ENCODE measurements at regions not wholly inside any gene's neighbourhood (a gene's known extent, or its start where the extent isn't known, plus 50 kb on each side); places are given as distances from the start of the nearest gene placed in this dataset.

DNA sequence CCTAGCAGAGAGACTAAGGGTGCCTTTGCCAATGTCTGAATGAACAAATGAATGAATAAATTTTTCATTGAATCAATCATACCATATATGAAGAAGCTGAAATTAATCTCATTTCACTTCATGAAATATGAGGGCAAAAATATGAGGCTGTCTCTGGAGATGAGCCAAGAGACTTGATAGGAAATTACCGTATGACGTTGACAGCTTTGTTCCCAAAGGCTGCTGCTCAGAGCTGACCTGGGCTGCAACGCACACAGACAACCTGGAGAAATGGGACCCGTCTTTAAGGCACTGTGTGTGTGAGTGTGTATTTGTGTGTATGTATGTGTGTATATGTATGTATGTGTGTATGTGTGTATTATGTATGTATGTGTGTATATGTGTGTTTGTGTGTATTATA, 226.1 kb downstream of the IRX2 start:
- DNase-seq = no peak

DNA sequence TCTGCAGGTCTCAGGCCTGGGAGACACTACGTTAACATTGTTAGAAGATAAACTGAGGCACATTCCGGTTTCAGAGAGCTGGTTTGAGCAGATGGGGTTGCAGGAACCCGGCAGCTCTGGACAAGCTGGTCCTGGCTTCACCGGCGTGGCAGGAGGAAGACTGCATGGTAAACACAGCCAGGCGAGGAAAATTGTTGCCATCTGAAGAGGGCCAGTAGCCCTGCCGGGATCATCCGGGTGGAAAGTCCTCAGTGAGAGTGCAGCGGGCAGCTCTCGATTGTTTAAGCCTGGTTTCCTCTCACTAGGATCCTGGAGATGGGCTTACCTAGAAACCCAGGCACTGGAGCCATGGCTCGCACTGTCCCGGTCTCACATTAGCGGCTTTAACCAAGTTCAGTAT, 226.9 kb downstream of the IRX2 start:
- DNase-seq = no peak

DNA sequence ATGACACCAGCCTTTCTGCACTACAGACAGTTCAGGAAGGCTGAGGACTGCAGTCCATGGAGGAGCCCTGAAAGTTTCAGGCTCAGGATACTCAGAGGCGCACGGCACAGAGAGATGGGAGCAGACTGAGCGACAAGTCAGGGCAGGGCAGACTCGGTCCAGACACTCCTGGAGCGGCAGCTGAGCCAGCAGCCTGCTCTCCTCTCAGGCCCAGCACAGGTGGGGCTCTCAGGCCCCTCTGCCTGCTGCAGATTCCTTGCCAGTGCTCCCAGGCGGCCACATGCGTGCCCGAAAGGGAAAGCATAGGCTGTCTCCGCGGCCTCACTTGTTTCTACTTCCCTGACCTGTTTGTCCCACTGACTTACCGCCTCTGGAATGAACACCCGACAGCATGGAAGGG, 228.3 kb downstream of the IRX2 start:
- DNase-seq = no peak

DNA sequence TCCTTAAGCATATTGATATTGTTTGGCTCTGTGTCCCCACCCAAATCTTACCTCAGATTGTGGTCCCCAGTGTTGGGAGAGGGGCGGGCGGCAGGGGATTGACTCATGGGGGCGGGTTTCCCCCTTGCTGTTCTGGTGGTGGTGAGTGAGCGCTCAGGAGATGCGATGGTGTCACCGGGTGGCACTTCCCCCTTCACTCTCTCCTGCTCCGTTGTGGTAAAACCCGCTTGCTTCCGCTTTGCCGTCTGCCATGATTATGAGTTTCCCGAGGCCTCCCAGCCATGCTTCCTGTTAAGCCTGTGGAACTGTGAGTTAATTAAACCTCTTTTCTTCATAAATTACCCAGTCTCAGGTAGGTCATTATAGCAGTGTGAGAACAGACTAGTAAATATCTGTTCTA, 229.1 kb downstream of the IRX2 start:
- no peak for DNase-seq

DNA sequence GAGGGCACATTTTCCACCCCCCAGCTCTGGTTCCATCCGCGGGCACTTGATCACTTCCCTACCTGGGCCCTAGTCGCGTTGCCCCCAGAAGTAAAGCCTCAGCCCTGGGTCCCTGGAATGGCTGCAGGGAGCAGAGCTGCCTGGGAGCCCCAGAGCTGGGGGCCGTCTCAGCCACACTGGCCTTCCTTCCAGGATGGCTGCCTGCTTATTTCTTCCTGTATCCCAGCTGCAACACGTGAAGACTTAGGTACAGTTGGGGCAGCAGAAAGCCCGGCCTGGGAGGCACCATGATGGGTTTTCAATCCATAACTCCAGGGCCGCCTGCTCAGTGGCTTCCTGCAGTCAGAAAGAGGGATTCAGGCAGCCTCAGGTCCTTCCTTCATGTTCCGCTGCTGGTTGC, 232.3 kb downstream of the IRX2 start:
- no peak for DNase-seq

DNA sequence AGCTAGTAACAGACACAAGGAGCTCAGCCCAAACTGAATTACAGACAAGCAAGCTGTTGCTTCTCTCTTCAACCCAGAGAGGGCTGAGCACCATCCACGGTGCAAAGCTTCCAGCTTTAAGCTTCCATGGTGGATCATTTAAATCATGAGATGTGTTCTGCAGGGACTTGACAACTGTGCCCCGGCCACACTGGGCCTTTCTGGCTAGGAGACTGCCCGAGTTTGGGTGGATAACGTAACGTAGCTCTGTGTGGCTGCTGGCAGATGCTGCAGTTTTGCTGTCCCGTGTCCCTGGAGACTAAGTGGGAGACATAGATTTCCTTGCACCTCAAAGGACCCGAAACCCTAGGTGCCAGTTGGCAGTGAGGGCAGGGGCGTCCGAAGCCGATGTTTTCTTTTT, 234.0 kb downstream of the IRX2 start:
- no peak for DNase-seq

DNA sequence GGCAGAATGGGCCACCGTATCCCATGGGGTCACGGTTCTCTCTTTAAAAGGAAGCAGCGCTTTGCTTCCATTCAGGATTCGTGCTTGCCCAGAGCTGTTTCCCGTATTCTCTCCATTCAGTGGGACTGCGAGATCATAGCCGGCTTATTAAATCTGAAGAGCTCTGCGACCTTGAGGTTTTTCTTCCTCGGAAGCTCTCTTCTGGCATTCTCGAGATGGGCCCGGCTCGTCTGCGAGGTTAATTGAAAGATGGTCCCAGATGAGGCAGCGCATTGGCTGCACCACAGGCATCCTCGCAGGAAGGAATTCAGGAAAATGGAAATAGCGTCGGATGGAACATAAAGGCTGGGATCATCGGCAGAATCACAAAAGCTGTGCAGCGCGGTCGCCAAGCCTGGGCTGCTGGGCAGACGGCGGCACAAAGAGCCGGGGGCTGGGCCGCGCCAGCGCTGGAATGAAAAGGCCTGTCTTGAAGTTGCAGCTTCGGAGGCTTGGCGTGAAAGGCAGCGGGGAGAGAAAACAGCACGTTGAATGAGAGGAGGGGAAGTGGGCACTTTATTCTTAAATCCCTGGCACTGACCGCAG, 236.2 kb downstream of the IRX2 start:
- no peak for DNase-seq

DNA sequence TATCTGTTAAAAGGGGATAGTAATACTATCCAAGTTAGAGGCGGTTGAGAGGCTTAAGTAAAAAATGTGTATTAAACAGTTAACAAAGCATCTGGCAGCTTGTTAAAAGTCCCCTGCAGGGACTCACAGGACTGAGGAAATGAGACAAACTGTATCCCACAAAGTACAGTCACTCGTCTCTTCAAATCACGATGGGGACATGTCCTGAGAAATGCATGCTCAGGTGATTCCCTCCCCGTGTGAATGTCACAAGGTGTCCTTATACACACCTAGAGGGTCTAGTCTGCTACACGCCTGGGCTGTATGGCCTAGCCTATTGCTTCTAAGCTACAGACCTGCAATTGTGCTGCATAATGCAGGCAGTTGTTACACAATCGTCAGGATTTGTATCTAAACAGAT, 237.0 kb downstream of the IRX2 start:
- DNase-seq = no peak

DNA sequence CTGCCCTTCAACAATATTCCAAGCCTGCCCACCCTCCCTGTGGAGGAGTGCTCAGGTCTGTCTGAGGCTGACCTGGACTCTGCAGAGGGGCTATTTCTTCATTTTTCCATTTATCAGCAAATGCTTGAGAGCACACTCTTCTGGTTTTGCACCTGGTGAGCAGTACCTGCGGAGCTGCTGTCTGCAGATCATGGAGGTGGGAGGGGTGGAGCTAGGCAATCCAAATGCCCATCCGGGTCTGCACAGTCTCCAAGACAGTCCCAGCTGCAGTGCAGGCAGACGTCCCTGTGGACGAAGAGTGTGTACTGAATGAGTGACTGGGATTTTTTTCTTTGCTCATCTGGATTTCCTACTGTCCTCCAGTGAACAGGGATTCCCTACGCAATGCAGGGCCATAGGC, 239.8 kb downstream of the IRX2 start:
- DNase-seq = no peak

DNA sequence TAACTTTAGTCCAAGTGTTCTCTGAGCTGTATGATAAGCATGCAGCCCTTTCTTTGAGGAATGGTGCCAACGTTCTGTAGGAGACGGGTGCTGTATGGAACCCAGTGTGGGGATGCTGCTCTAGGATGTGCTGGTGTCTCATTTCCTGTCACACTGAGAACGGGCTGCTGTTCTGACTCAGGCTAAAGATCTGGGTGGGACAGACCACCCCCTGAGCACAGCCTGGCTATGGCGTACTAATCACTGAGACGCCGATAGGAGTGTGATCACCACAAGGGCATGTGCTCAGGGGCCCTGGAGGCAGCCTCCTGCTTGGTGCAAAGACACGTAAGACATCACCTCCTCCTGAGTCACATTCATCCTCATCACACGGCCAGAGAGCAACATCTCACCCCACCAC, 240.4 kb downstream of the IRX2 start:
- no peak for DNase-seq

DNA sequence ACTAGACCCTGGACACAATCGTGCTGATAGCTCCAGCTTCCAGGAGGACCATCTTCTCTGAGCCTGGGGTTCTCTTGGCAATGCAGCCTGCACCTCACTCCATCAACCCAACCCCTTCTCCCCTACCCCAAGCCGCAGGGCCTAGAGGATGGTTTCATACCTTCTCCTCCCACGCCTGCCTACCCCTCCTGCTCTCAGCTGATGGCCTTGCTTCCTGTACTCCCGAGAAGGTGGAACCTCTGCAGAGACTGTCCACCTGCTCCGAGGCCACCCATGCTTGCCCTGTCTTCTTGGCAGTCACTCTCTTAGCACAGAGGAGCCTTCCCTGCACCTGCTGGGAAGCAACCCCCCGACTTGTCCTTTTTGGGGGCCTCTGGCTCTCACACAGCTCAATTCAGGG, 241.9 kb downstream of the IRX2 start:
- no peak for DNase-seq

DNA sequence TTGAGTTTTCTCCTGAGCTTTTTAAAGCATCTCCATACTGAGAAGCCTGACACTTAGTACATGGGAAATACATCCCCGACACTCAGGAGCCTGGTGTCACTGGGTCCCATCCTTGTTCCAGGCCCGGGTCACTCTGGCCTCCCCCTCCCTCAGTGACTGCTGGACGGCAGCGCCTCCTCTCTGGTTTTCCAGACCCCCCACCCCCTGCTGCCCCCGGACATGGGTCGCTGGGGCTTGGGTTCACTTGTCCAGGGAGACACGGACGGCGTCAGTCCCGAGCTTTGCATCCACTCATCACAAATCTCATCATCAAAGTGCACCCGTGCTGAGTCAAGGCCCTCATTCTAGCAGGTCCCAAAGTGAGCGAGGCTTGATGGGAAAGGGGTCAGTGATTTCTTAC, 243.0 kb downstream of the IRX2 start:
- no peak for DNase-seq

DNA sequence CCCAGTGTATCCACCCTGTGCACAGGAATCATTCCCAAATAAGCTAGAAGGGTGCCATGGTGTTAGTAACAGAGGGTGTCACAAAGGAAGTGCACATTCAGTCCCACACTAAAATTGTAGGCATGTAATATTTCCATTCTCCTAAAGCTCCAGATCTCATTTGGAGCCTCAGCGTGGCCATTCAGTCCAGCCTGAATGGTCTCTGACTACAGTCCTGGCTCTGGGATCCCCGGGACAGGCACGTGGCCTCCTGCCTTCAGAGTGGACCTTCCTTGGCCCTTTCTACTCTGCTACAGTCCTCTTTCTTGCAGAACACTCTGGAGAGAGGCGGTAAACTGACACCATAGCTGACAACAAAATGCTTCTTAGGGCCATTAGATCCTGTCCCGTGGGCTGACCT, 243.9 kb downstream of the IRX2 start:
- DNase-seq = no peak

DNA sequence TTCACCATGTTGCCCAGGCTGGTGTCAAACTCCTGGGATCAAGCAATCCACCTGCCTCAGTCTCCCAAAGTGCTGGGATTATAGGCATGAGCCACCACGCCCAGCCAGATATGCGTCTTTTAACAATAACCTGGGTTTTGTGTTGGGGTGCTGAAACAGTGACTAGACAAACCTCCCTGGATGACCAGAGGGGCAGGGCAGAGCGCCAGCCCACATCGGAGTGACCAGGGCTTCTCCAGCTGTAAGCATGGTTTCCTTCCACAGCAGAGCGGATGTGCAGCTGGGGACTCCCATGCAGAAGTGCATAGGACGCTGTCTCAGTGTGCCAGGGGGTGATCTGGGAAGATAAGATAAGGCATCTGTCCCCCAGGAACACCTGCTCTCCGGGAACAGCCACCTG, 244.9 kb downstream of the IRX2 start:
- DNase-seq = no peak

DNA sequence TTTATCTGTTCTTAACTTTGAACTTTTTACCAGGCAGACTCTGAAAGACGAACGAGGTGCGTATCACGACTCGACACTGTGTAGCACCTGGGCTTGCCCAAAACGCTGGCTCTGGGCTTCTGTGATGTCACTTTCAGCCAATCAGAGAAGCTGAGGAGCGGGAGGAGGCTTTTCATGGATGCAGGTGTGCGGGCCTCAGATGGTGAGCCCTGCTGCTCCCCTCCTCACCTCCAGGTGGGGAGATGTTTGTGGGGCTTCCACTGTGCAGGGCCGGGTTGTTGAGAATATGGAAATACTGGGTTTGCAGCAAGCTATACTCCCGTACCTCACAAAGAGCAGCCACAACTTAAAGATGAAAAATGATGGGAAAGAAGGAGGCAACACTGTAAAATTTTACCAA, 246.3 kb downstream of the IRX2 start:
- DNase-seq = no peak

DNA sequence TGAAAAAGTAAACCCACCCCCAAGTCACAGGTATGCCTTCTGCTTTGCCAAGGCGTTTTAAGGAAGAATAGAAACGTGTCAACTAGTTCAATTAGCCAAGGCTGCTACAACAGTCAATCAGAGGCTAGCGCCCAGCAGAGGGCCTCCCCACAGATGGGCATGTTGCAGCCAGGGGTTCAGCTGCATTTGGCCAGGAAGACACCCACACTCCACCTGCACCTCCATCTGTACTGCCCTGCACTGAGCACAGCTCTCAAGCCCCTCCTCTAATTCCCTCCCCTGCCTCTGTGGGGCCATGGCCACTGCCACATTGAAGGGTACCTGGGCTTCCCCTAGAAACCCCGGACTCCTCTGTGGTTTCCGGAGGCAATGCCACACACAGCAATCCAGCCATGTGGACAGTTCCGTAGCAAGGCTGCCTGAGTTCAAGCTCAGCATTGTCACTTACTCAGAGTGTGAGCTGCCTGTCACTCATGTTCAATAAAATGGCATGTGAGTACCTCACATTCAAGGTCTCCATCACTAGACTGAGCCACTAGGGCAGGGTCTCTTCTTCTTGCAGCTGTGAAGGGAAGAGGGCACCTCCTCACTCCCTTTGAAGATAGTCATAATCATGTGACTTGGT, 248.4 kb downstream of the IRX2 start:
- no peak for DNase-seq

DNA sequence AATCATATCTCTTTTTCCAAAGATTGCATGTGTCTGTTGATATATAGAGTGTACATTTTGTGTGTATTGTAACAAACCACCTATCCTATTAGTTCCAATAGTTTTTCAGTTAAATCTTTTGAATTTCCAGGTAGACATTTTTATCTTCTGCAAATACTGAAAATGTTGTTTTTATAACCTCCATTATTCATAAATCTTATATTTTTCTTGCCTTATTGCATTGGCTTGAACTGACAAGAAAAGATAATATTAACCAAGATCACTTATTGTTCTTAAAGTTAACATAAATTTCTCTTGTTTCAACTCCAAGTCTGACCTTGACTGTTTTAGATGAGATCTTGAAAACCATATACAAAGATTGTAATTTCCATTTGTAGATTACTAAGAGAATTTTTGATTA, 251.6 kb downstream of the IRX2 start:
- no peak for DNase-seq

DNA sequence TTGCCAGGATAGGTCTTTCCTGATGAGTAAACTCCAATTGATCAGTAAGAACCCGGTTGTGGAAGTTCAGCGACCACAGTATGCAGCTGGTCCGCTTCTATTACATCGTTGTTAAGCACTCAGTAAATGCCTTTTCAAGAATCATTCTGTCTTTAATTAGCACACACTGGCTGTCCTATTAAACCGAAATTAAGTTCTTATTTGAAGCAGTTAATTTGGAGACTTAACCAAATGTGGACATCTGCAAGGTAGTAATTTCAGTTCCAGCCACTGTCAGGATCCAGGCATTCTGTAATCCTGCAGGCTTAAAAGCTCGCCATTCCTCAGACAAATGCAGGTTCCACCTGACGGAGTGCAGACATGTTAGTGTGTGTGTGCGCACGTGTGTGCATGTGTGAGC, 254.6 kb downstream of the IRX2 start:
- no peak for DNase-seq

DNA sequence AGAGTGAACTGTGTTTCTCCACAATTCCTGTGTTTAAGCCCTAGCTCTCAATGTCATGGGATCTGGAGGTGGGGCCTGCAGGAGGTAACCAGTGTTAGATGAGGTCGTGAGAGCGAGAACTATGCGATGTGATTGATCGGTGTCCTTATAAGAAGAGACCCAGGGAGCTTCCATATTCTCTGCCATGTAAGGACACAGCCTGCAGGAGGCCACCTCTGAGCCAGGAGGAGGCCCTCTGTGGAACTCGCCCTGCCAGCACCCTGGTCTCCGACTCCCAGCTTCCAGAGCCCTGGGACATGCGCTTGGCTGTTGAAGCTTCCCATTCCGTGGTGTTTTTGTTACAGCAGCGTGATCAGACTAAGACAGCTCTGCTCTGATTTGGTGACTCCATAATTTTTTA, 255.4 kb downstream of the IRX2 start:
- DNase-seq = no peak

DNA sequence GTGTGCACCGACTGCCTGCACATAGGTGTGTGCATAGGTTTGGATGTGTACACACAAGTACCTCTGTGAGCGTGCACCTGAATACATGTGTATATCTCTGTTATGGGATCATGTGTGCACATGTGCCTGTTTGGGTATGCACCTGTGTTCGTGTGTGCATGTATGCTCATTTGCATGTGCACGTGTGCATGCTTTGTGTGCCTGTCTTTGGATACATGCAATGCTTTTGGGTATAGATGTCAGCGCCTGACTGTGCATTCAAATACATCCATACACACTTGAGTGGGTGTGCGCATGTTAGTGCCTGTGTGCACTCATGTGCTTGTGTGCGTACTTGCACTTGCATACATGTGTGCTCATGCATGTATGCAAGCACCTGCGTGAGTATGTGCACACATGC, 258.1 kb downstream of the IRX2 start:
- no peak for DNase-seq

DNA sequence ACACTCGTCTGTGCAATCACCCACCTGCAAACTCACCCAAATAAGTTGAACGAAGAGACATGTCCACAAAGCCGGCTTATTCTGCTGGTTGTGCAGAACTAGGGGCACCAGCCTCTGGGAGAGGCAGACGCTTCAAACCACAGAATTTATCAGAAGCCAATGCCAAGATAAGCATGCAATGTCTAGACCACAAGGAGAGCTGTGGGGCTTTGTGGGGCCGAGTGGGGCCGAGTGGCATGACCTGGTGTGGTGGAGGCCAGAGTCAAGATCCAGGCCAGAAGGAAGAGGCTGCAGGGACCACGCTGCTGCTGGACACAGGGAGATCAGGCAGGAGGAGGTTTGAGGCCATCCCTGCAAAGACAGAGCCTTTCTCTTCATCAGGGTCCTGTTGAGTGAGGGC, 259.0 kb downstream of the IRX2 start:
- DNase-seq = no peak

DNA sequence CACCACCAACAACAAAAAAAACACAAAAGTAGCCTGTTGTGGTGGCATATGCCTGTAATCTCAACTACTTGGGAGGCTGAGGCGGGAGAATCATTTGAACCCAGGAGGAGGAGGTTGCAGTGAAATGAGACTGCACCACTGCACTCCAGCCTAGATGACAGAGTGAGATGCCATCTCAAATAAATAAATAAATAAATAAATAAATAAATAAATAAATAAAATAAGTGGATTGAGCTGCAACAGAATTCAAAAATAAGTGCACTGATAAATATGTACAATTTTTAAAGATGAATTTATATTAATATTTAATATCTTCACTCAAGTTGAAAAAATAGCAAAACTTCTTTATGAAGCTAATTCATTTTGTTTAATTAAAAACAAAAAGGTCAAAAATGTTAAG, 259.6 kb downstream of the IRX2 start:
- no peak for DNase-seq

DNA sequence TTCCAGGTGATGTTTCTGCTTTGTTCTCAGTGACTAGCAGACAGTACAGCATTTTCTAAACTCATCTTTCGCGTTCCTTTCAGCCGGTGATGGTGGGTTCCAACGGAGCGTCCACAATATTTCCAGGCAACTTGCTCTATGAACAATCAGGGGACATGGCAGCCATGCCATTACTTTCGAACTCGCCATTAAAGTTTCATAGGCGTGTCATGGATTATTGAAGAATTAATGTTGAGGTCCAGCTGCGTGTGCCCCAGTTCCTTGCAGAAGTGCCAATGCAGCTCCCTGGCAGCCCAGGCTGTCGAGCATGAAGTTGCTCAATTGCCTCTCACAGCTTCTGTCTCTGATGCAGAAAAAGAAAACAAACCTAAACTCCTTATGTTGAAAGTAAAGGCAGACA, 262.2 kb downstream of the IRX2 start:
- no peak for DNase-seq

DNA sequence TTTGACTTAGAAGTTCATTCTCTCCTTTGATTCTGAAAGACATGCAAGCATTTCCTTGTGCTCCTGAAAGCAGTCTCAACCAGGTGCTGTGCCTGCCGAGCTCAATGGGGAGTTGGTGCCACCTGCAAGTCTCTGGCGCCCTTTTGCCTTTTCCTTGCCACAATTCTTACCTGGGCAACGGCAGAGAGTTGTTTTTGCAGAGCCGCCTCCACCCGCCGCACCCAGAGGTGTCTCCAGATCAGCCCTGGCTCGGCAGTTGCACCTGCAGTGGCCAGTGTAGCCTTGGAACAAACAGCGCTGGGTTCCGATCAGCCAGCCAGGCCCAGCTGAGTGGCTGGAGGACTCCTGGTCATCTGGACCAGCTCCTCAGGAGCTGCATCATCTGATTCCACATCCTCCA, 262.9 kb downstream of the IRX2 start:
- no peak for DNase-seq

DNA sequence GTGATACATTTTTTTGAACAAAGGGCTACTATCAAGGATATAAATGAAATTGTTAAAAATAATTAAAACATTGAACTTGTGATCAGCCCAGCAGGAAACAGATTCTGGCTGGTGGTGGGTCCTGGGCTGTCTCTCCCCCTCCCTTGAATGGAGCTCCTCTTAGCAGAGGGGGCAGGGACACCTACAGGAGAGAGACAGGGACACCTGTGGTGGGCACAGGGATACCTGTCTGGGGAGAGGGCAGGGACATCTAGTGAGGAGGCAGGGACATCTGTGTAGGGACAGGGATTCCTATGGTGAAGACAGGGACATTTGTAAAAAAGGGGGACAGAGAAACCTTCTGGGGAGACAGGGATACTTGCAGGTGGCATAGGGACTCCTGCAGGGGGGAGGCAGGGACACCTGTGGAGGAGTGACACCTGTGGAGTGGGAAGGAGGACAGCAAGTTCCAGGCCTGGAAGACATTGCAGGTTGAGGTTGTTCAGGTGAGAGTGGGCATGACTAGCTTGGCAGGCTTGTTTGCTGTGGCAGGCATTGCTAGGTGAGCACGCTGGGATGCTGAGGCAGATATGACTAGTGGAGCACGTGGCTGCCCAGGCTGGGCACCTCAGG, 264.2 kb downstream of the IRX2 start:
- DNase-seq = no peak

All from DMS79 (cell line).